ENCODE measurements at regions not wholly inside any gene's neighbourhood (a gene's known extent, or its start where the extent isn't known, plus 50 kb on each side); places are given as distances from the start of the nearest gene placed in this dataset.
"Not testable (repeated sequence)": the region's sequence is repeated elsewhere in the genome, so short reads cannot be mapped to it uniquely, and the experiment has no call there.

DNA sequence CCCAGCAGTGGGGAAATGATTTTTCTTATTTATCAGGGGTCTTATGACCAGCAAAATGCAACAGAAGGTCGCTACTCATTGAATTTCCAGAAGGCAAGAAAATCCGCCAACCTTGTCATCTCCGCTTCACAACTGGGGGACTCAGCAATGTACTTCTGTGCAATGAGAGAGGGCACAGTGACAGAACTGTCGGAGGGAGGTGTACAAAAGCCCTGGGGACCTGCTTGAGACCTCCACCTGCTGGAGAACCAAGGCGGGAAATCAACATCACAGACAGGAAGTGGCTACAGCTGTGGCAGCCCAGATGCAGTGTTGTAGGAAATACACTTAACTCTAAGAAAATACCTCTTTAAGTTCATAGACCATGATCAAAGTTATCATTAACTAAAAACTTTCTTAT lies 250.9 kb upstream of the OR4E1 start:
- no peak for DNase-seq (ENCODE audit: low read depth)

DNA sequence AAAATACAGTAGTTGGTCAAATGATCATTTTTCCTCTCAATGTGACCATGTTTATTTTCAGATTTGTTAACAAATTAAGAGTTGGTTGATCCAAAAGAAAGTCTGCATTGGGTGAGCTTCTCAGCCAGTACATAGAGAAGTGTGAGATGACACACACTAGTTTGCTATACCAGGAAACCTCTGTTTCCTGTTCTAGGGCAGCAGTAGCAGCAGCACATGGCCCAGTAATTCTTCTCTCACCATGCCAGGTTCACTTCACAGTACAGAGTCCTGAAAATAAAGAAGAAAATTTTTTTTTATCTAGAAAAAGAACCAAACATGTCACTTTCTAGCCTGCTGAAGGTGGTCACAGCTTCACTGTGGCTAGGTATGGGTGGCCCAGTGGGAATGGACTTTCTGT lies 250.2 kb upstream of the OR4E1 start:
- DNase-seq (ENCODE audit: low read depth), result no peak

DNA sequence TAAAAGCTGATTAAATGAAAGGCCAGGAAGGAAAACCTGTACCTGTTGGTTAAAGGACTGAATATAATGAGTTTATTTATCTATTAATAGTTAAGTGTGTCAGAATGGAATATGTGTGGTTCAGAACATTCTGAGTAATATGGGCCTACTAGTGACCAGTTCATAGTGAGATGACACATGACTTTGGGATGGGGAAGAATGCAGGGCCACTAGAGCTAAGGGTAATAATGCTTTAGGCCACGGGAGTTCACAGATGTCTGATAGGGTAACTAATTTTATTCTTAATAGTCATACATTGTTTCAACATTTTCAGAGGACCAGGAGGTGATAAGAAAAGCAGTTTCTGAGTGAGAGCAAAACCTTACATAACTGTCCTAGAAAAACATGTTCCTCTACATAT lies 247.8 kb upstream of the OR4E1 start:
- no peak for DNase-seq (ENCODE audit: low read depth)

DNA sequence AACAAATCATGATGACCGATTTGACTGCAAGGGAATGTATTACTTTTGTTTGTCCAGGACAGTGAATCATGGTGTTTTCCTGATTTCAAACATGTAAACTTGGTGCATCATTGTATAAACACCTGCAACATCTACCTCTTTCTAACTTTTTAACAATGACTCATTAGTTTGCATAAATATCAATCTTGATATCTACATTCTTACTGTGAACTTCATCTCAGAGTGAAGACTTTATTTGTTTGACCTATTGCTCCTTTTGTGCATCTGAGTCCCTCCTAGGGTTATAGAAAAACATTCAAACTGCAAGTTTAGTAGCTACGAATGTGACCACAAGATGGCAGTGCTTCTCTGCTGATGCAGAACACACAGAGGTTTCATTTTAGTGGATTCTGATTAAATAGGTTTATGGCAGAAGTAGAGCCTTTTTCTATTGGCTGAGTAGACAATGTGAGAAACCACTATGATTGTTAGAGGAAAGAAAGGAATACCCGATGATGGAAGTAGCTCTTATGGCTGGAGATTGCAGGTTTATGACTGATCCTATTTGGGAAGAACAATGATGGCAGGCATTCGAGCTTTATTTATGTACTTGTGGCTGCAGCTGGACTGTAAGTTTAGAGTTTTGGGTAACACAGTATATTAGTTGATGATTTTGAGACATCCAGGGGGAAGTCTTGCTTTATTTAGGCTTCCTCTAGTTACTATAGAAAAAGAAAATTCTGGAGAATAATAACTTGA lies 244.2 kb upstream of the OR4E1 start:
- peak; percentile 11 for DNase-seq (ENCODE audit: low read depth)

DNA sequence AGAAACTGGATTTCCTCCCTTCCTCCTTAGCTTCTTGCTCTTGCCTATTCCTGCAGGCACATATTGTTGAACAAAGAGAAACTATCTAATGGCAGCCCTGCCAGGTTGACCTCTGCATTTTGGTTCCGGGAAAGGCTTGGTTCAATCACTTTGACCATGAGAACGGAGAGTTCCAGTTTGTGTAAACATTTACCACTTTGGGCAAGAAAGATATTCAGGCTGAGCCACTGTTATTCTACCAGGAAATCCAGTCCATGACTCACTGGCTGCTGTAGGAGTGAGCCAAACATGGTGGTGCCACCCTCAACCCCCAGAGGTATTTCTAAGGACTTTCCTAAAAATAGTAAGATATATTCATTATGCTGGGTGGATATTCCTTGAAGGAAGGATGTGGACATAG lies 242.2 kb upstream of the OR4E1 start:
- DNase-seq (ENCODE audit: low read depth), result no peak

DNA sequence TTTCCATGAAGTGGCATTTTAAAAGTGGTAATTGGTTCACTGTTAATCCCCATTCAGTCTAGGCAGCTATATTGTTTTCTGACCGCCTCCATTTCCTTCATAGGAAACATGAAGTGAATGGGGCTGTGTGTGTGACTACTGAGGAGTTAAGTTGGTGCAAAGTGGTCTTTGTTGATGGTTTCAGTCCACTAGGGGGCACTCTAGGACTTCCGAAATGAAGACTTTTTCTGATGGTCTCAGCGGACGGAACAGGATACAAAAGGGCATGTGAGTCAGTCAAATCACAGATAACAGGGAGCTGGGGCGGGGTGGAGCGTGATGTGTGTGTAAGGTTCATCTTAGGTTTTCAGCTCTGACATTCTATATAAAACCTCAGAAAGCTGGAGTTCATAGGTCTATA lies 240.1 kb upstream of the OR4E1 start:
- peak; percentile 72 for DNase-seq (ENCODE audit: low read depth)

DNA sequence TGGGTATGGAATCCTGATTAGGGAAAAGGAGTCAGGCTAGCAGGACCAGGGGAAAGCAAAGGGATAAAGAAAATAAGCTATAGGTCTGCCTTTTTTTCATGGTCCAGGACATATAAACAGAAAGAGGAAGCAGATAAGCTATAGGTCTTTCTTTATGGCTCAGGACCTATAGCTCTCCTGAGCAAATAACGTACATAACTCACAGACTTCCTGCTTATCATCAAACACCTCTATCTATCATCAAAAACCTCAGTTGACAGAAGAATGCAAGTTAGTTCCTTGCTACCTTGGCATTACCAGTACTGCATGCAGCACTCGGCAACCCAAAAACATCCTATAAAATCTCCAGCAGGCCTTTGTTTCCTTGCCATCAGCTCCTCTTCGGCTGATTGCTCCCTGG lies 238.7 kb upstream of the OR4E1 start:
- DNase-seq (ENCODE audit: low read depth), result no peak

DNA sequence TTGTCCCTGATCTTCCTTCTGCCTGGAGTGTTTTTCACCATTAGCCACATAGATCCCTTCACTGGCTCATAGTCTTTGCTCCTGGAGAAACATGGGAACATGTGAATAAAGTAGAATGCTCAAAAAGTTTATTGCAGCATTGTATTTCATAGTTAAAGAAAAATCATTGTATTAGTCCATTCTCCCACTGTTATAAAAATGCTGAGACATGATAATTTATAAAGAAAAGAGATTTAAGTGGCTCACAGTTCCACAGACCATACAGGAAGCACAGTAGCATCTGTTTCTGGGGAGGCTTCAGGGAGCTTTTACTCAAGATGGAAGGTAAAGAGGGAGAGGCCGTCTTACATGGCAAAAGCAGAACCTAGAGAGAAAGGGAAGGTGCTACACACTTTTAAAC lies 238.3 kb upstream of the OR4E1 start:
- DNase-seq (ENCODE audit: low read depth), result no peak

DNA sequence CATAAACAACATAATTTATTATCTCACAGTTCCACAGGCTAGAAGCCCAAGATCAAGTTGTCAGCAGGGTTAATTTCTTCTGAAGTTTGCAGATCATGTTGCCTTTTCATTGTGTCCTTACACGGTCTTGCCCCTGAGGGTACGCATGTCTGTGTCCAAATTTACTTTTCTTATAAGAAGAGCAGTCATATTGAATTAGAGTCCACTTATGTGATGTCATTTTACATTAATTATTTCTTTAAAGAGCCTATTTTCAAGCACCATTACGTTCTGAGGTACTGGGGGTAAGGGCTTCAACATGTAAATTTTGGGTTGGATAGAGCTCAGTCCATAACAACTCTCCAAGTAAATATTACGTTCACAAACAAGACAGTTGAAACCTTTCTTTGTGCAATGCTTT lies 236.6 kb upstream of the OR4E1 start:
- no peak for DNase-seq (ENCODE audit: low read depth)

DNA sequence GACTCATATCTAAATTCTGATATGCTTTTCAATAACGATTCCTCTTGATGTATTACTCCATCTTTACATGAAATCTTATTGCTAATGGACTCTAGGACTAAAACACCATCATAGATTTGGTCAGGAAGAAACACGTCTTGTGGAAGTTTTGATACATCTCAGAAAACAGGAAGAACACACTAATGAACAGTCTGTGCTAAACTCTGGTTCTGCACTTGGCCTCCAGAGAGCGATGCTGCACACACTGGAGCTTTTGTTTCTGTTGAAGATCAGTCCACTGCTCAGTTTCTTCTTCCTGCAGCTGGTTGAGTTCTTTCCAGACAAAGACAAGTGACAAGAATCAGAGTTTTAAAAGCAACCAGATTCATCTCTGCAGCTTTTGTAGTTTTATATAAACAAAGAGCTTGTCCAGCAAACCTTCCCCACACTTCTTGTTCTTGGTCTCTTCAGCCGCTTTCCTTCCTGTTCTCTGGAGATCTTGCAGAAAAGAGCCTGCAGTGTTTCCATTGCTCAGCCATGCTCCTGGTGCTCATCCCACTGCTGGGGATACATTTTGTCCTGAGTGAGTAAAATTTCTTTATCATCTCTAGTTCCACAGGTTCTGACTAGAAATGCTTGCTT lies 229.1 kb upstream of the OR4E1 start:
- no peak for DNase-seq (ENCODE audit: low read depth)

DNA sequence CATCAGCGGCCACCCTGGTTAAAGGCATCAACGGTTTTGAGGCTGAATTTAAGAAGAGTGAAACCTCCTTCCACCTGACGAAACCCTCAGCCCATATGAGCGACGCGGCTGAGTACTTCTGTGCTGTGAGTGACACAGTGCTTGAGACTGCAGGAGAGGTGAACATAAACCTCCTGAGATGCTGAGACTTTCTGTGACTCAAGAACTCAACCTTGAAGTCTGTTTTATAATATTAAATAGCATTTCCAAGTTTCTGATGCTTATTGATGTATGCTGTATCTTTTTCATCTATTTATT lies 221.2 kb upstream of the OR4E1 start:
- DNase-seq (ENCODE audit: low read depth), result not testable (repeated sequence)

DNA sequence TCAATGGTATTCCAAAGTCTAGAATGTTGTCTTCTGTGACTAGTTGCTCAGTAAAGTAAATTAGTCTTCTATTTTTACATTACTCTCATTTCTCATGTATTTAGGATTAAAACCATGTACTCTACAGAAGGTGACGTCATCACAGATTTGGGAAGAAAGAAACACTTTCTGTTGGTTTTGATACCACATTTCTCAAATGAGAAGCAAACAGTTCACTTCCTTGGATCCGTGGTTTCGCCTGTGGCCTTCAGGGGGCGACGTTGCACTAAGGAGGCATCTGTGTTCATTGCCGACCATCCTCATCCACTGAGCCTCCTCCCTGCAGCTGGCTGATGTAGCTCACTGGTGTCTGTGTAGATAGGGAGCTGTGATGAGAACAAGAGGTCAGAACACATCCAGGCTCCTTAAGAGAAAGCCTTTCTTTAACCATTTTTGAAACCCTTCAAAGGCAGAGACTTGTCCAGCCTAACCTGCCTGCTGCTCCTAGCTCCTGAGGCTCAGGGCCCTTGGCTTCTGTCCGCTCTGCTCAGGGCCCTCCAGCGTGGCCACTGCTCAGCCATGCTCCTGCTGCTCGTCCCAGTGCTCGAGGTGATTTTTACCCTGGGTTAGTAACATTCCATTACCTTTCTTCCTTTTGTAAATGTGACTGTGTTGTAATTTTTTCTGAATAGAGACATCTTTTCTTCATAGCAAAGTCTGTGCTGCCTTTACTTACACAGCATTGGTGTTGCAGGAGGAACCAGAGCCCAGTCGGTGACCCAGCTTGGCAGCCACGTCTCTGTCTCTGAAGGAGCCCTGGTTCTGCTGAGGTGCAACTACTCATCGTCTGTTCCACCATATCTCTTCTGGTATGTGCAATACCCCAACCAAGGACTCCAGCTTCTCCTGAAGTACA lies 220.6 kb upstream of the OR4E1 start:
- DNase-seq (ENCODE audit: low read depth), result no peak

DNA sequence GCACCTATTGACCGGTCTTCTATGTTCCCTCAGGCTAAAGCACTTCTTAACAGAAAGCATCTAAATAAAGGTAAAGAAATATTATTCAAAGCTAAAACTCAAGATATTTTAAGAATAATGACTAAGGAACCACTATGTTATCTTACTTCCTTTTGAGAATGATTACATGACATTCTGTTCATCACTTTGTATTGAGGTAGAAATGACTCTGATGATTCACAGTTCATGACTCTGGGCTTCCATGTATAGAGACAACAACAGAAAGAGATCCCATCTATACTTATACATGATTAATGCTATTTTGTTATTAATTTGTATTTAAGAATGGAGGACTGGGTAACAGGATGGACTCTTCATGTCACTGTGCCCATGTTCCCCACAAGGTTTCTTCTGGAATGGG lies 218.3 kb upstream of the OR4E1 start:
- no peak for DNase-seq (ENCODE audit: low read depth)

DNA sequence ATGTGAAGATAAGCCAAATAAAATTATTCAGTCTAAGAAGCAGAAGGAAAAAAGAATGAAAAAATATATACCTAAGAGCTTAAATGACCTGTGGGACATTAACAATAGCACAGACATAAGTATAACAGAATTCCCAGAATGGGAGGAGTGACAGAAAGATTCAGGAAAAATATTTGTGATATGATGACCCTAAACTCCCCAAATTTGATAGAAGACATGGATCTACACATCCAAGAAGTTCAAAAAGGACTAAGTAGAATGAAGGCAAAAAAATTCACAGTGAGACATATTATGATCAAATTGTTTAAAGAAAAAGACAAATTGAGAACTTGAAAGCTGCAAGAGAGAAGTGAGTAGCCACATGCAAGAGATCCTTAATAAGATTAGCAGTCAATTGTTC lies 211.4 kb upstream of the OR4E1 start:
- DNase-seq (ENCODE audit: low read depth), result no peak

DNA sequence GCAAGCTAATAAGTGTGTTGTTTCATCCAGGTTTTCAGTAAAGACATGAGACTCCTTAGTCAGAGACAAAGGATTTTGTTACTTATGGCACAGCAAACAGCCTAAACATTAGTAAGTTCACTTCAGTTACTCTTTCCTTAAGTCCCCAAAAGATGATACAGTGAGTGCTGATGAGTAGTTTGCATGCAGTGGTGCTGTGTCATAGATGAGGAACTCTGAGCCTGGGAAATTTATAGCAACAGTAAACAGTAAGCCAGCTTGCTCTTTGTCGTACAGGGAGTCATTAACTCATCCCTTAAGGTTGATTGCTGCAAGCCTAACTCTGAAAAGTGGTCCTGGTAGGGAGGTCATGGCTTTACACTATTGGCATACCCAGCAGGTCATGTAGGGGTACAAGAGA lies 208.6 kb upstream of the OR4E1 start:
- DNase-seq (ENCODE audit: low read depth), result no peak

DNA sequence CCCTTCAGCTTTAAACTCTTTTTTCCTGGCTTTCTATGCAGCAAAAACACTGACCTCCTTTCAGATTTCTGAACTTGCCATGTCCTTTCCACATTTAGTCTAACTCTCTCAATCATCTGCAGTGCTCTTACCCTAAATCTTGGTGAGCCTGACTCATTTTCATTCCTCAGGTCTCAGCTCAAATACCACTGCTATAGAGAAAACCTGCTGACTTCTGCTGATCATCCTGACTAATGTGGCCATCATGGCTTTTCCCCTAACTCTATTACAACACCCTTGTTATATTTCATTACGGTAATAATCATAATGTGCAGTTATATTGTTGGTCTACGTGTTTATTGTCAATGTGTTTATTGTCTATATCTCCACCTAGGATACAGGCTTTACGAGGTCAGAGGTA lies 207.3 kb upstream of the OR4E1 start:
- no peak for DNase-seq (ENCODE audit: low read depth)

DNA sequence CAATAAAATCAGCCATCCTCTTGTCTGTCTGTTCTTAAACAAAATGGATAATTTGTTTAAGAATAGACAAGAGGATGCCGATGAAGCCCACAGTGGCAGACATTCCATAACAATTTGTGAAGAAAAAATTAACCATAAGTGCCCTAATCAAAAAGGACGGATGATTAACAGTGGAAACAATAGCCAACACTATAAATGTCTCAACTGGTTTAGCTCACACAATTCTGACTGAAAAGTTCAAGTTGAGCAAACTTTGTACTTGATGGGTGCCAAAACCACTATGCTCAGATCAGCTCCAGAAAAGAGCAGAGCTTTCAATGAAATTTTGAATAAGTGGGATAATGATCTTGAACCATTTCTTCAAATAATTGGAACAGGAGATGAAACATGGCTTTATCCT lies 202.2 kb upstream of the OR4E1 start:
- DNase-seq (ENCODE audit: low read depth), result no peak

DNA sequence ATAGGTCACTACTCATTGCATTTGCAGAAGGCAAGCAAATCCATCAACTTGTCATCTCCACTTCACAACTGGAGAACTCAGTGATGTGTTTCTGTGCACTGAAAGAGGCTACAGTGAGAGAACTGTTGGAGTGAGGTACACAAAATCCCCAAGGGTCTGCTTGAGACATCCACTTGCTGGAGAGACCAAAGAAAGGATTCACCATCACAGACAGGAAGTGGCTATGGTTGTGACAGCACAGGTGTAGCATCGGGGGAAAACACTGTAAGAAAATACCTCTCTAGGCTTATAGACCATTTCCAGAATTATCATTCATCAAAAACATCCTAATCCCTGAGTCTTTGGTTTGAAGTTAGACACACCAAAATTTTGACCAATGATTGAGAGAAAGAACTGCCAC lies 201.3 kb upstream of the OR4E1 start:
- no peak for DNase-seq (ENCODE audit: low read depth)

DNA sequence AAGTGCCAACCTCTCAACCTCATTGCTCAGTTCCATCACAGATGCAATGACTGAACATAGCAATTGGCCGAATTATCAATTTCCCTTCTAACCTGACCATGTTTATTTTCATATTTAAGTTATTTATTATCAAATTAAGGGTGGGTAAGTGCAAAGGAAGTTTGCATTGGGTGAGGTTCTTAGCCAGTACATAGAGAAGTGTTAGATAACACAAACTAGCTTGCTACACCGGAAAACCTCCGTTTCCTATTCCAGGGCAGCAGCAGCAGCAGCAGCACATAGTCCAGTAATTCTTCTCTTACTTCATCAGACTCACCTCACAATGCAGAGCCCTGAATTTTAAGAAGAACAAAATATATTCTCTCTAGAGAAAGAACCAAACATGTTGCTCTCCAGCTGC lies 200.5 kb upstream of the OR4E1 start:
- DNase-seq (ENCODE audit: low read depth), result no peak

DNA sequence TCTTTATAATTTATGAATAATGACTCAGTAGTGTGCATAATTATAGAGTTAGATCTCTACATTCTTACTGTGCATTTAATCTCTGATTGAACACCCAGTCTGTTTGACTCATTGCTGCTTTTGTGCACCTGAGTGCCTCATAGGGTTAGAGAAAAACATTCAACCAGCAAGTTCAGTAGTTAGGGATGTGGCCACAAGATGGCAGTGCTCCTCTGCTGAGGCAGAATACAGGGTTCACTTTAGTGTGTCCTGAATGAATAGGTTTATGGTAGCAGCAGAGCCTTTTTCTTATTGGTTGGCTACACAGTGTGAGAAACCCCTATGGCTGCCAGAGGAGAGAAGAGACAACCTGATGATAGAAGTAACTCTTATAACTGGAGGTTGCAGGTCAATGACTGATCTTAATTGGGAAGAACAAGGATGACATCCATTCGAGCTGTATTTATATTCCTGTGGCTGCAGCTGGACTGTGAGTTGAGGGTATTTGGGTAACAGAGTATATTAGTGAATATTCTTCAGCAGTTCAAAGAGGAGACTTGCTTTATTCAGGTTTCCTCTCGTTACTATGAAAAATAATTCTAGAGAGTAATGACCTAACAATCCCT lies 194.9 kb upstream of the OR4E1 start:
- DNase-seq (ENCODE audit: low read depth), result peak; percentile 47

DNA sequence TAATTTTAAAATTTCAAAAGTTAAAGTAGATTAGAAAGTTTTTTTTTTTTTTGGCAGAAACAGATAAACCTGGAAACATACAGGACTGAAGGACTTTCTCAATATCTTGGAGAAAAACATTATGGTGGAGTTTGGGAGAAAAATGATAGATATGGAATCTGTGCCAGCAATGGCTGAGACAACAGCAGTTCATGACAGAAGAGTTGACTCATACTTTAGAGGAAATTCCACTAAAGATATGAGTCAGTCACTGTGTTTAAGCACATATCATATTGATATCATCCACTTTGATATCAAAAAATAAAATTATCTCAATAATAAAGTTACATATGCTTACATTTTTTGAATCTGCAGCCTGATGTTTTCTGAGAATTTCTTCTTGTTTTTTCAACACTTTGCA lies 193.9 kb upstream of the OR4E1 start:
- DNase-seq (ENCODE audit: low read depth), result peak; percentile 28

DNA sequence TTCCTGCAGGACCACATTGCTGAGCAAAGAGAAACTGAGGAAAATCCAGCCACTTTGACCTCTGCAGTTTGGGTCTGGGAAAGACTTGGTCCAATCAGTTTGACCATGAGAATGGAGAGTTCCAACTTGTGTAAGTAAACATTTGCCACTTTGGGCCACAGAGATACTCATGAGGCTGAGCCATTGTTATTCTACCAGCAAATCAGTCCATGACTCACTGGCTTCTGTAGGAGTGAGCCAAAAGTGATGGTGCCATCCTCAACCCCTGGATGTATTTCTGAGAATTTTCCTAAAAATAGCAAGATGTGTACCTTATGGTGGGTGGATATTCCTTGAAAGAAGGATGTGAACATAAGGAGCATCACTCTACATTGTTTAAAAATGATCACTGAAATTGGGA lies 192.9 kb upstream of the OR4E1 start:
- no peak for DNase-seq (ENCODE audit: low read depth)

Data from HT1080 (cell line).